KG1 (cell line): ENCODE measurements at regions not wholly inside any gene's neighbourhood (a gene's known extent, or its start where the extent isn't known, plus 50 kb on each side); places are given as distances from the start of the nearest gene placed in this dataset.

ENCODE experiments used
- DNase-seq: peaks from one replicate; lab custom pipeline; 2025; lab: John Stamatoyannopoulos, UW

GRCh38 chr15:46110755-46111154 lies 475.9 kb downstream of the SQOR start:
- no peak for DNase-seq

DNA sequence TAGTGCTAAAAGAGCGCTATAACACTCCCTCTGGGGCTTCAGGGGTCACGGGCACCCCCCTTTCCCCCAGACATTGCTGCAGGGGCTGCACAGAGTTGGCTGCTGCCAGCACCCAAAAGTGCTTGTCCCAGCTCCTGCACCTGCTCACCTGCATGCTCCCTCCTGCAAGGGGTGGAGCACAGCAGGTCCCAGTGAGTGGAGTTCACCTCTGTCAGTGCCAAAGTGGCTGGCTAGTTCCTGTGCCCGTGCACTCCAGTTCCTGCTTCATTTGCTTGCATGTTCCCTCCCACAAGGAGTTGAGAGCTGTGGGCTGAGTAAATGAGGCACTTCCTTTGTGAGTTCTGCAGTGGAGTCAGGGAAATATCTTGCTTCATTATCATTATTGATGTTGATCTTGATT lies 476.9 kb downstream of the SQOR start:
- no peak for DNase-seq

DNA sequence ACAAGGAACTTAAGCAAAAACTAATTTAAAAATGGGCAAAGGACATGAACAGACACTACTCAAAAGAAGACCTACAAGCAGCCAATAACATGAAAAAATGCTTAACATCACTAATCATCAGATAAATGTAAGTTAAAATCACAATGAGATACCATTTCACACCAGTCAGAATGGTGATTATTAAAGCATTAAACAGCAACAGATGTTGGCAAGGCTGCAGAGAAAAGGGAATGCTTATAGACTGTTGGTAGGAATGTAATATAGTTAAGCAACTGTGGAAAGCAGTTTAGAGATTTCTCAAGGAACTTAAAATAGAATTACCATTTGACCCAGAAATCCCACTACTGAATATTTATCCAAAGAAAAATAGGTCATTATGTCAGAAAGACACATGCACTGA lies 482.2 kb downstream of the SQOR start:
- DNase-seq, result no peak

GRCh38 chr15:46120713-46121112 lies 485.9 kb downstream of the SQOR start:
- DNase-seq, result no peak

- no peak for DNase-seq
Observed at GRCh38 chr15:46121441-46121840, 486.6 kb downstream of the SQOR start.

DNA sequence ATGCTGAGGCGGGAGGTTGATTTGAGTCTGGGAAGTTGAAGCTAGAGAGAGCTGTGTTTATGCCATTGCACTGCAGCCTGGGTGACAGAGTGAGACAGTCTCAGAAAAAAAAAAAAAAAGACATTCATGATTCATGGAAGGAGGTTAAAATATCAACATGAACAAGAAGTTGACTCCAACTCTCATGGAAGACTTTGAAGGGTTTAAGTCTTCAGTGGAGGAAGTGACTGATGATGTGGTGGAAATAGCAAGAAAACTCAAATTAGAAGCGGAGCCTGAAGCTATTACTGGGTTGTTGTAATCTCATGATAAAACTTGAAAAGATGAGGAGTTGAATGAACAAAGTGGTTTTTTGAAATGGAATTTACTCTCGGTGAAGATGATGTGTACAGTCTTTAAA lies 491.8 kb downstream of the SQOR start:
- no peak for DNase-seq

DNA sequence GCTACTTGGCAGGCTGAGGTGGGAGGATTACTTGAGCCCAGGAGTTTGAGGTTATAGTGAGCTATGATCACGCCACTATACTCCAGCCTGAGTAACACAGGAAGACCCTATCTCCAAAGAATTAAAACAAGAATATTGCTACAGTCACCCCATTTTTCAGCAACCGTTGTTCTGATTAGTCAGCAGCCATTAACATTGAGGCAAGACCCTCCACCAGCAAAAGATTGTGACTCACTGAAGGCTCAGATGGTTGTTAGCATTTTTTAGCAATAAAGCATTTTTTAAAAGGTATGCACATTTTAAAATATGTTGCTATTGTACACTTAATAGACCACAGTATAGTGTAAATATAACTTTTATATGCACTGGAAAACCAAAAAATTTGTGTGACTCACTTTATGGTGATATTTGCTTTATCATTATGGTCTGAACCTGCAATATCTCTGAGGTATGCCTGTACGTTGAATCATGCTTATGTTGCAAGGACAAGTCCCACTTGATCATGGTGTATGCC lies 492.6 kb downstream of the SQOR start:
- DNase-seq, result no peak

DNA sequence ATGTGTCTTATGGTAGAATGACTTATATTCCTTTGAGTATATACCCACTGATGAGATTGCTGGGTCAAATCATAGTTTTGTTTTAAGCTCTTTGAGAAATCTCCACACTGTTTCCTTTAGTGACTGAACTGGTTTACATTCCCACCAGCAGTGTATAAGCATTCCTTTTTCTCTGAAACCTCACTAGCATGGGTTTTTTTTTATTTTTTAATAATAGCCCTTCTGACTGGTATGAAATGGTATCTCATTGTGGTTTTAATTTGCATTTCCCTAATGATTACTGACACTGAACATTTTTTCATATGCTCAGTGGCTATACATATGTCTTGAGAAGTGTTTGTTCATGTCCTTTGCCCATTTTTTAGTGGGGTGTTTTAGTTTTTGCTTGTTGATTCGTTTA lies 494.3 kb downstream of the SQOR start:
- DNase-seq, result no peak

- DNase-seq, result no peak
Observed at GRCh38 chr15:46131876-46132275, 497.0 kb downstream of the SQOR start.

DNA sequence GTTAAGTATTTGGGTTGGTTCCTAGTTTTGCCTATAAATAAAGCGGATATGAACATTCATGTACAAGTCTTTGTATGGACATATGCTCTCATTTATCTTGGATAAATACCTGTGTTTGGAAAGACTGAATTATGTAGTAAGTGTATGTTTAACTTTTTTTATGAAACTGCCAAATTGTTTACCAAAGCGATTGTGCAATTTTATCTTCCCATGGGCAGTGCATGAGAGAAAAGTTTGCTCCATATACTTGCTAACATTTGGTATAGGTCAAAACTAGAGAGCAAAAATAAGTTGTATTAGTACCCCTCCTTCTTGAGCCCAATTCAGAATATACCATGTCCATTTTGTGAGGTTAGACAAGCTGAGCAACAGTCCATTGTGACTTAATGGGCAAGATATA lies 502.6 kb downstream of the SQOR start:
- no peak for DNase-seq

- no peak for DNase-seq
Observed at GRCh38 chr15:46146002-46146401, 511.2 kb downstream of the SQOR start.

GRCh38 chr15:46146915-46147314 lies 512.1 kb downstream of the SQOR start:
- no peak for DNase-seq

DNA sequence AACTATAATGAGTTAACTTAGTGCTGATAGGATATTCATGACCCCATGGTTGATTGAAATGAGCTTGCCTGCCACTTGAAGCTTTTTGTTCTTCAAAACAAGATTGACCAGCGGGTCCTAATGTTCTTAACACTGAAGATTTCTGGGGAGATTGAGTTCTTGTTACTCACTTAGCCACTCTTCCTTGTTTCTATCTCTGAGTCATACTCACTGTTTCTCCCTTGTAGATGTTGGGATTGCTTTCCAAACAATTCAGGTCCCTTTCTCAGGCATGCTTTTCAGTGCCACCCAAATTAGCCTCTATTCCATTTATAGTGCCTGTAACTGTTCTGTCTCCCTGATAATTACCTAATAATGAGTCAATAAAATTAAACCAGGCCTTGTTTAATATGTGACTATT lies 517.0 kb downstream of the SQOR start:
- no peak for DNase-seq

DNA sequence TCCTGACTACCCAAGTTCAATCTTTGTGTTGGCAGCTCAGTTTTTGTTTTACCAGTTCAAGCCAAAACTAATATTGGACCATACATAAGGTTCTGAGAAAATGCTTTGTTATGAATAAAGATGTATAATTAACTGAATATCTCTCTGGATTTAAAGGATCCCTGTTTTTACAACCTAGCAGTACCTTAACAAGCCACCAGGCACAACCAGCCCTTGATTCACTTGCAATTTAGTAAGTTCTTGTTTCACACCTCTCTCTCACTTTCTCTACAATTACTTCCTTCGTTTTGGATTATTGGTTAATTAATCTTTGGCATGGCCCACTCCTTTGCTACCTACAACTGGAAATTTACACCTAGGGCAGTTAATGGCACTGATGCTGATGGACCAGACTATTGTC lies 531.9 kb downstream of the SQOR start:
- DNase-seq, result no peak

- DNase-seq, result no peak
Observed at GRCh38 chr15:46170326-46170725, 535.5 kb downstream of the SQOR start.

DNA sequence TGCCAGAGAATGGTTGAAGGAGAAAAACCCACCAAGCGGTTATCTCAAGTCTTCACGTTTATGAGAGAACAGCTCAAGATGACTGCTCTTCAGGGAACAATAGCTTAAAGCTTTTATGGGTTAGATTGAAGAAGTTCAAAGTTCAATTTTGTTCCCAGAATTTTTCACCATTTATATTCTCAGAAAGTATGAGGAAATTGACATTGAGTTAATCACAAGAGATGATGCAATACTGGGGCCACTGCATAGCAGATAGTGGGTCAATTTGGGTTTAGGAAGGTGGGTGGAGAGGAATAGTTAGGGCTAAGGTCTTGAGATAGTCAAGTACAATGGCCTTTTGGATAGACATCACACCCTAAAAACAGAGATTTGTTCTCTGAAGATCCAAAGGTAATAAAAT lies 539.3 kb downstream of the SQOR start:
- no peak for DNase-seq

DNA sequence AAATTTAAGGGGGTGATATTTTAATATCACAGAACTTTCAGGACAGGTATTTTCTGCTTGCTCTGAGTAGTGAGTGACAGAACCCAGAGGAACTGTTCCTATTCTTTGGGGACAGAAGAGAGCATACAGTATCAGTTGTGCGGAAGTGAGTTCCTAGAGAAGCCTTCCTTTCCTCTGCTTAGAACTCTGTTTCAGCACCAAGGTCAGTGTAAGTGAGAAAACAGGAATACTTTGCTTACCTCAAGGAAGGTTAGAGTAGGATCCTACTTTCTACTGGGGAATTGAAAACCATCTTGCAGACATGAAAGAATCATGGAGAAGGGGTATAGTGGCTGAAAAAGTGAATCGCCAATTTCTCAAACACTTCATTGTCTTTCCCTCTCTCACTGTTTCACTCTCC lies 542.4 kb downstream of the SQOR start:
- DNase-seq, result no peak

DNA sequence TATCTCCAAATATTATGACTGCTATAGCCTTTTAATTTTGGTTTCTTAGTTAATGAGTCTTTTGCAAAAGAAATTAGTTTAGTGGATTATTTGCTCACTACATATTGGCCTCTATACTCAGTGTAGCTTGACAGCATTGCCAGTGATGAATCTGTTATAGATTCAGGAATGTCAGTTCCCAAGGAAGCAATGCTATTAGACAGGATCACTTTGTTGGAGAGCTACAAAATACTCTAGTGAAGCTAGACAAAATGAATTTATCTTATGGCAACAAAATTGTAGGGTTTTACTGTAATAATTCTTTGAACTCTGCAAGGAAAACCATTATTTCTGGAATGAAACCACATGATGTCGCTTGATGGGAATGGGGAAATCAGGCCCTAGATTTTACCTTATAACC lies 543.3 kb downstream of the SQOR start:
- no peak for DNase-seq

DNA sequence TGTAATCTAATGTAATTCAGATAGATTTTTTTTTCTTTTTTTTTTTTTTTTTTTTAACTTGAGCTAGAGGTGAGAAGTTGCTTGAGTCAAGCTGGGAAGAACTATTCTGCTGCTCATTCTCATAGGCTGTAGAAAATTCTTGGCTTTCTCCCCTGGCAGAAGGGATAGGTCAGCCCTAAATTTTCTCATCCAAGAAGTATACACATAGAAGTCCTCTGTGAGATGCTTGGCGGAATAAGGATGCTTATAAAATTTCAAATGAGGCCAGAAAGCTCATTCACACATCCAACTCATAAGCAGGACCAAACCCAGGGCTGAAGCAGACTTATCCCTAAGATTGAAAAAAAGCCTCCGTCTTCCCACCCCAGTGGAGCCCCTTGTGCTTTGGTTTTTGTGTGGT lies 572.5 kb downstream of the SQOR start:
- DNase-seq, result no peak

GRCh38 chr15:46213551-46213950 lies 578.7 kb downstream of the SQOR start:
- no peak for DNase-seq

DNA sequence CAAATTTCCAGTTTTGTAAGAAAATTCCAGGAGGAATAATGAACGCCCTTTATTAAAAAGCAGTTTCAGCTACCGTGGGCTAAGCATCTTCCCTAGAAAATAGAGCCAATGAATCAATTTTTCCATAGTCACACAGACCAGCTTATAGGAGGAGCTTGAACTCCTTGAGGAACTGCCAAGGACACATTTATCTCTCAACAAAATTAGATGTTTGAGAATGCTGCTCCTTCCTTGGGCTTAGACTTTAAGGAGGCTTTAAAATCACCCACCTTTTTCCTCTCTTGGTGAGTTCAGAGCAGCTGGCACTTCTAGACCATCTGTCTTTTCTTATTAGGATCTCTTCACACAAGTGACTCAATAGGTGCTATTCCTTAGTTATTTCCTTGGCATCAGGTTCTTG lies 588.0 kb downstream of the SQOR start:
- no peak for DNase-seq

DNA sequence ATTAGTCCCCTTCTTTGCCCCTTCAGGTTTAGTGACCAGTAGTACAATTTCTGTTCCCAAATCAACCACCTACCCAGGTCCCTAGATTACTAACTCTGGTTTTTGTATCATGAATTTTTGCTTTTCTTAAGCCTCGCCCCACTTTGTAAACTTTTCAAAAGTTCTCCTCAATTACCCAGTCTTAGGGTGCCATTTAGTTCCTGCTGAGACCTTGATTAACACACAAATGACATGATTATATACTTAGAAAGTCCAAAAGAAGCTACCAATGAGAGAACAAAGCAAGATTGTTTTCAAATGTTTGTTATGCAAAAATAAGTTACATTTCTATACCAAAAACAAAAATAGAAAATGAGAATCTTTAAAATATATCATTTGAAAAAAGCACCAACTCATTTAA lies 594.4 kb downstream of the SQOR start:
- DNase-seq, result no peak

- DNase-seq, result no peak
Observed at GRCh38 chr15:46231786-46232185, 597.0 kb downstream of the SQOR start.

- DNase-seq, result no peak
Observed at GRCh38 chr15:46232471-46232870, 597.6 kb downstream of the SQOR start.

DNA sequence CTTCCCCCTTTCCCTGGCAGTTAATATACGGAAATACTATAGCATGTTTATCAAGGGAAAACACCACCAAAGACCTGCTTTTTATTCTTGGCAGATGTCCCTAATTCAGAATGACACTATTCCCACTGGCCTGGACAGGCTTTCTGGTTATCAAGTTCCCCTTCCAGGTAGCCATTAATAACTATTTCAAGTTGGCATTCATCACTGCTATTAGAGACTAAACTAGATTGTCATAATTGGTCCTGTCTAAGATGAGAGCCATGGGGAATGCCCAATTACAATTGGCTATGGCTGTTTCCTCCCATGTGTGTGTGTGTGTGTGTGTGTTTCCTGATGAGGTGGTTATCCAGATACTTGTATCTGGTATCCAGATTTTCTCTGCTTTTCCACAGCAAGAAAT lies 608.1 kb downstream of the SQOR start:
- no peak for DNase-seq
